ENCODE measurements at regions not wholly inside any gene's neighbourhood (a gene's known extent, or its start where the extent isn't known, plus 50 kb on each side); places are given as distances from the start of the nearest gene placed in this dataset.

GRCh38 chr13:30151388-30151787, 156.0 kb downstream of the KATNAL1 start:
- H3K27me3 Mint-ChIP-seq, result no peaks in the 10 kb centered on the region
- H3K27ac Mint-ChIP-seq, result peak overlapping the region; percentile 94
- peak overlapping the region; percentile 70 for H3K4me3 Mint-ChIP-seq
- H3K4me1 Mint-ChIP-seq, result peaks cover 60% of the 10 kb centered on the region
- H3K36me3 Mint-ChIP-seq (ENCODE audit: low read depth), result no peaks in the 10 kb centered on the region
- ATAC-seq (replicated peaks), result no peak
- H3K9me3 Mint-ChIP-seq, result no peaks in the 10 kb centered on the region

- ATAC-seq (replicated peaks), result no peak
- H3K27me3 Mint-ChIP-seq, result no peaks in the 10 kb centered on the region
- H3K36me3 Mint-ChIP-seq (ENCODE audit: low read depth), result no peaks in the 10 kb centered on the region
- H3K4me3 Mint-ChIP-seq, result peak overlapping the region; percentile 70
- H3K4me1 Mint-ChIP-seq, result peaks cover 73% of the 10 kb centered on the region
- peaks cover 3% of the 10 kb centered on the region for H3K9me3 Mint-ChIP-seq
- peak overlapping the region; percentile 94 for H3K27ac Mint-ChIP-seq
Measured at GRCh38 chr13:30149248-30149647, 158.1 kb downstream of the KATNAL1 start.

- Mint-ChIP-seq H3K27me3 (no peaks in the 10 kb centered on the region), H3K27ac (peak overlapping the region; percentile 94), H3K36me3 (ENCODE audit: low read depth) (no peaks in the 10 kb centered on the region), H3K9me3 (peaks cover 3% of the 10 kb centered on the region), H3K4me1 (peaks cover 73% of the 10 kb centered on the region), H3K4me3 (peak overlapping the region; percentile 70)
- no peak for ATAC-seq (replicated peaks)
Measured at GRCh38 chr13:30148786-30149185, 158.6 kb downstream of the KATNAL1 start.

GRCh38 chr13:30148171-30148754, 159.1 kb downstream of the KATNAL1 start:
- H3K27me3 Mint-ChIP-seq, result no peaks in the 10 kb centered on the region
- H3K36me3 Mint-ChIP-seq (ENCODE audit: low read depth), result no peaks in the 10 kb centered on the region
- peak overlapping the region; percentile 94 for H3K27ac Mint-ChIP-seq
- peak; percentile 67 for ATAC-seq (replicated peaks)
- H3K4me3 Mint-ChIP-seq, result peak overlapping the region; percentile 70
- H3K9me3 Mint-ChIP-seq, result peaks cover 3% of the 10 kb centered on the region
- peaks cover 79% of the 10 kb centered on the region for H3K4me1 Mint-ChIP-seq

- Mint-ChIP-seq H3K4me3 (peak overlapping the region; percentile 70), H3K27me3 (no peaks in the 10 kb centered on the region), H3K4me1 (peaks cover 79% of the 10 kb centered on the region), H3K36me3 (ENCODE audit: low read depth) (no peaks in the 10 kb centered on the region), H3K9me3 (peaks cover 3% of the 10 kb centered on the region), H3K27ac (peak overlapping the region; percentile 94)
- no peak for ATAC-seq (replicated peaks)
Measured at GRCh38 chr13:30147421-30147820, 159.9 kb downstream of the KATNAL1 start.

- peaks cover 3% of the 10 kb centered on the region for H3K9me3 Mint-ChIP-seq
- ATAC-seq (replicated peaks), result no peak
- peaks cover 81% of the 10 kb centered on the region for H3K4me1 Mint-ChIP-seq
- H3K27me3 Mint-ChIP-seq, result no peaks in the 10 kb centered on the region
- H3K36me3 Mint-ChIP-seq (ENCODE audit: low read depth), result no peaks in the 10 kb centered on the region
- peak overlapping the region; percentile 70 for H3K4me3 Mint-ChIP-seq
- H3K27ac Mint-ChIP-seq, result peak overlapping the region; percentile 94
Measured at GRCh38 chr13:30147015-30147414, 160.3 kb downstream of the KATNAL1 start.

- peak; percentile 77 for ATAC-seq (replicated peaks)
- Mint-ChIP-seq H3K4me1 (peaks cover 78% of the 10 kb centered on the region), H3K36me3 (ENCODE audit: low read depth) (no peaks in the 10 kb centered on the region), H3K4me3 (peak overlapping the region; percentile 70), H3K9me3 (peaks cover 3% of the 10 kb centered on the region), H3K27ac (peak overlapping the region; percentile 94), H3K27me3 (no peaks in the 10 kb centered on the region)
Measured at GRCh38 chr13:30145709-30146367, 161.5 kb downstream of the KATNAL1 start.

- H3K9me3 Mint-ChIP-seq, result peaks cover 3% of the 10 kb centered on the region
- peak overlapping the region; percentile 70 for H3K4me3 Mint-ChIP-seq
- ATAC-seq (replicated peaks), result no peak
- H3K27me3 Mint-ChIP-seq, result no peaks in the 10 kb centered on the region
- no peaks in the 10 kb centered on the region for H3K36me3 Mint-ChIP-seq (ENCODE audit: low read depth)
- H3K27ac Mint-ChIP-seq, result peak overlapping the region; percentile 90
- peaks cover 66% of the 10 kb centered on the region for H3K4me1 Mint-ChIP-seq
Measured at GRCh38 chr13:30143666-30144400, 163.5 kb downstream of the KATNAL1 start.

- H3K9me3 Mint-ChIP-seq, result peaks cover 3% of the 10 kb centered on the region
- H3K27ac Mint-ChIP-seq, result peak overlapping the region; percentile 95
- peaks cover 55% of the 10 kb centered on the region for H3K4me1 Mint-ChIP-seq
- peak; percentile 56 for ATAC-seq (replicated peaks)
- peak overlapping the region; percentile 70 for H3K4me3 Mint-ChIP-seq
- no peaks in the 10 kb centered on the region for H3K27me3 Mint-ChIP-seq
- H3K36me3 Mint-ChIP-seq (ENCODE audit: low read depth), result no peaks in the 10 kb centered on the region
Measured at GRCh38 chr13:30142486-30143211, 164.7 kb downstream of the KATNAL1 start.

GRCh38 chr13:30141775-30142485, 165.4 kb downstream of the KATNAL1 start:
- Mint-ChIP-seq H3K36me3 (ENCODE audit: low read depth) (no peaks in the 10 kb centered on the region), H3K27ac (peak overlapping the region; percentile 95), H3K4me3 (peak overlapping the region; percentile 70), H3K27me3 (no peaks in the 10 kb centered on the region), H3K9me3 (peaks cover 3% of the 10 kb centered on the region), H3K4me1 (peaks cover 49% of the 10 kb centered on the region)
- no peak for ATAC-seq (replicated peaks)

GRCh38 chr13:30140973-30141372, 166.4 kb downstream of the KATNAL1 start:
- Mint-ChIP-seq H3K27ac (no peak overlapping the region), H3K9me3 (peaks cover 3% of the 10 kb centered on the region), H3K4me3 (no peak overlapping the region), H3K4me1 (peaks cover 39% of the 10 kb centered on the region), H3K36me3 (ENCODE audit: low read depth) (no peaks in the 10 kb centered on the region), H3K27me3 (no peaks in the 10 kb centered on the region)
- ATAC-seq (replicated peaks), result no peak

- no peak for ATAC-seq (replicated peaks)
- Mint-ChIP-seq H3K4me3 (no peak overlapping the region), H3K36me3 (ENCODE audit: low read depth) (no peaks in the 10 kb centered on the region), H3K4me1 (peaks cover 24% of the 10 kb centered on the region), H3K27ac (peak overlapping the region; percentile 2), H3K27me3 (no peaks in the 10 kb centered on the region), H3K9me3 (no peaks in the 10 kb centered on the region)
Measured at GRCh38 chr13:30138511-30138910, 168.8 kb downstream of the KATNAL1 start.

GRCh38 chr13:30135868-30136267, 171.5 kb downstream of the KATNAL1 start:
- no peak for ATAC-seq (replicated peaks)
- Mint-ChIP-seq H3K36me3 (ENCODE audit: low read depth) (no peaks in the 10 kb centered on the region), H3K9me3 (no peaks in the 10 kb centered on the region), H3K4me1 (peaks cover 9% of the 10 kb centered on the region), H3K4me3 (no peak overlapping the region), H3K27me3 (no peaks in the 10 kb centered on the region), H3K27ac (no peak overlapping the region)

- Mint-ChIP-seq H3K9me3 (no peaks in the 10 kb centered on the region), H3K27me3 (no peaks in the 10 kb centered on the region), H3K27ac (no peak overlapping the region), H3K4me1 (peaks cover 7% of the 10 kb centered on the region), H3K36me3 (ENCODE audit: low read depth) (no peaks in the 10 kb centered on the region), H3K4me3 (no peak overlapping the region)
- no peak for ATAC-seq (replicated peaks)
Measured at GRCh38 chr13:30135351-30135750, 172.0 kb downstream of the KATNAL1 start.

Data from activated T-helper 17 cell treated with anti-CD3 and anti-CD28 coated beads, Interleukin-2, amount 50 U/mL, for 72 hours (primary cell).